HL-60 (cell line): ENCODE measurements at regions not wholly inside any gene's neighbourhood (a gene's known extent, or its start where the extent isn't known, plus 50 kb on each side); places are given as distances from the start of the nearest gene placed in this dataset.
A peak's percentile ranks its signal among the peaks of the same experiment; 100 is the strongest.

ENCODE experiments used
- POLR2AphosphoS5 ChIP-seq: IDR thresholded peaks from 2 replicates; pipeline ENCODE4 v1.6.1; 2012; ENCODE audit warnings: low read depth
- SPI1 ChIP-seq: IDR thresholded peaks from 2 replicates; pipeline ENCODE4 v1.6.1; 2012; ENCODE audit warnings: low read depth, mild to moderate bottlenecking, borderline replicate concordance
- TF ChIP-seq, protein P1 (sequence below): IDR thresholded peaks from one replicate; pipeline ENCODE4 v1.5.1; 2011; ENCODE audit warnings: low read length, control low read depth, inconsistent platforms; ENCODE audit not compliant: insufficient read depth
- TF ChIP-seq, protein P2 (sequence below): IDR thresholded peaks from 2 replicates; pipeline ENCODE4 v1.6.1; 2012; ENCODE audit warnings: low read depth; ENCODE audit not compliant: insufficient replicate concordance

DNA sequence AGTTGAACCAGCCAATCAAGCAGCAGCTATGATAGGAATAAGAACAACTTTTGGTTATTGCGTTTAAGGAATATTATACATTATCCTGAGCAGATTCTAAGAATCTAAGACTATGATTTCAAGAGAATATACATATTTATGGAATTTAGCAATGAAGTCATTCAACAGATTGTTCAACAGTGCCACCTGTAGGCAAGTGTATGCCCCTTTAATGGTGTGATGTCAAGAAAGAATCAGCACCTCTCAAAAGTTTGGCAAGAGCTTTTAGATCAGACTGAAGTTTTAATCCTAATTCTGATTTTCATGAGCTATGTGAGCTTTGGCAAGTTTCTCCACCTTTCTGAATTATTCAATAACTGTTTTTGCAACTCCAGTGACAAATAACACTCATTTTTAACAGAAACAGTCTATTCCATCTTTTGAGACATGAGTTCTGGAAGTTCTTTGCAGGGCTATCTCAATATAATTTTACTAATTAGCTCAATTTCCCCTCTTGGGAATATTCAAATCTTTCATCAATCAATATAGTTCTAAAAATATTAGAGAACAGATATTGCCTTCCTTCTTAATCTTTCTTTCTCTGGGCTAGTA lies 474.3 kb upstream of the TOM1L1 start:
- TF ChIP-seq, protein P1, sequence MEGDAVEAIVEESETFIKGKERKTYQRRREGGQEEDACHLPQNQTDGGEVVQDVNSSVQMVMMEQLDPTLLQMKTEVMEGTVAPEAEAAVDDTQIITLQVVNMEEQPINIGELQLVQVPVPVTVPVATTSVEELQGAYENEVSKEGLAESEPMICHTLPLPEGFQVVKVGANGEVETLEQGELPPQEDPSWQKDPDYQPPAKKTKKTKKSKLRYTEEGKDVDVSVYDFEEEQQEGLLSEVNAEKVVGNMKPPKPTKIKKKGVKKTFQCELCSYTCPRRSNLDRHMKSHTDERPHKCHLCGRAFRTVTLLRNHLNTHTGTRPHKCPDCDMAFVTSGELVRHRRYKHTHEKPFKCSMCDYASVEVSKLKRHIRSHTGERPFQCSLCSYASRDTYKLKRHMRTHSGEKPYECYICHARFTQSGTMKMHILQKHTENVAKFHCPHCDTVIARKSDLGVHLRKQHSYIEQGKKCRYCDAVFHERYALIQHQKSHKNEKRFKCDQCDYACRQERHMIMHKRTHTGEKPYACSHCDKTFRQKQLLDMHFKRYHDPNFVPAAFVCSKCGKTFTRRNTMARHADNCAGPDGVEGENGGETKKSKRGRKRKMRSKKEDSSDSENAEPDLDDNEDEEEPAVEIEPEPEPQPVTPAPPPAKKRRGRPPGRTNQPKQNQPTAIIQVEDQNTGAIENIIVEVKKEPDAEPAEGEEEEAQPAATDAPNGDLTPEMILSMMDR: peak; percentile 33
- TF ChIP-seq, protein P2, sequence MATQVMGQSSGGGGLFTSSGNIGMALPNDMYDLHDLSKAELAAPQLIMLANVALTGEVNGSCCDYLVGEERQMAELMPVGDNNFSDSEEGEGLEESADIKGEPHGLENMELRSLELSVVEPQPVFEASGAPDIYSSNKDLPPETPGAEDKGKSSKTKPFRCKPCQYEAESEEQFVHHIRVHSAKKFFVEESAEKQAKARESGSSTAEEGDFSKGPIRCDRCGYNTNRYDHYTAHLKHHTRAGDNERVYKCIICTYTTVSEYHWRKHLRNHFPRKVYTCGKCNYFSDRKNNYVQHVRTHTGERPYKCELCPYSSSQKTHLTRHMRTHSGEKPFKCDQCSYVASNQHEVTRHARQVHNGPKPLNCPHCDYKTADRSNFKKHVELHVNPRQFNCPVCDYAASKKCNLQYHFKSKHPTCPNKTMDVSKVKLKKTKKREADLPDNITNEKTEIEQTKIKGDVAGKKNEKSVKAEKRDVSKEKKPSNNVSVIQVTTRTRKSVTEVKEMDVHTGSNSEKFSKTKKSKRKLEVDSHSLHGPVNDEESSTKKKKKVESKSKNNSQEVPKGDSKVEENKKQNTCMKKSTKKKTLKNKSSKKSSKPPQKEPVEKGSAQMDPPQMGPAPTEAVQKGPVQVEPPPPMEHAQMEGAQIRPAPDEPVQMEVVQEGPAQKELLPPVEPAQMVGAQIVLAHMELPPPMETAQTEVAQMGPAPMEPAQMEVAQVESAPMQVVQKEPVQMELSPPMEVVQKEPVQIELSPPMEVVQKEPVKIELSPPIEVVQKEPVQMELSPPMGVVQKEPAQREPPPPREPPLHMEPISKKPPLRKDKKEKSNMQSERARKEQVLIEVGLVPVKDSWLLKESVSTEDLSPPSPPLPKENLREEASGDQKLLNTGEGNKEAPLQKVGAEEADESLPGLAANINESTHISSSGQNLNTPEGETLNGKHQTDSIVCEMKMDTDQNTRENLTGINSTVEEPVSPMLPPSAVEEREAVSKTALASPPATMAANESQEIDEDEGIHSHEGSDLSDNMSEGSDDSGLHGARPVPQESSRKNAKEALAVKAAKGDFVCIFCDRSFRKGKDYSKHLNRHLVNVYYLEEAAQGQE: no peak
- TF ChIP-seq POLR2AphosphoS5: no peak
- no peak for TF ChIP-seq SPI1
